SK-N-SH (cell line): ENCODE measurements at regions not wholly inside any gene's neighbourhood (a gene's known extent, or its start where the extent isn't known, plus 50 kb on each side); places are given as distances from the start of the nearest gene placed in this dataset.

ENCODE experiments used
- CTCF ChIA-PET: fragments of 300-600, 350-600 bp; formaldehyde crosslinking; extraction: SDS; loops from one replicate; lab custom pipeline; 2021; lab: Yijun Ruan, JAX
- POLR2A ChIA-PET: fragments of 350-600 bp; sonication (Branson Sonifier 250); formaldehyde crosslinking; extraction: SDS; loops from one replicate; lab custom pipeline; 2020; ENCODE audit warnings: antibody characterized with exemption, inconsistent platforms; lab: Yijun Ruan, JAX
- DNase-seq: peaks from one replicate; pipeline ENCODE4 v3.0.0; 2012
- H2AFZ ChIP-seq: fragments of 200-600 bp; sonication (generic); 2 replicates; pipeline ENCODE4 v1.8.1; 2016; ENCODE audit warnings: antibody characterized with exemption, mild to moderate bottlenecking, low read depth
- H3F3A ChIP-seq: fragments of 200-600 bp; sonication (generic); replicated peaks from 2 replicates; pipeline ENCODE3; 2016; ENCODE audit warnings: antibody characterized with exemption, mild to moderate bottlenecking; ENCODE audit not compliant: insufficient read depth
- H3K27ac ChIP-seq, 2 experiments: fragments of 200-500 bp in 1 of 2; fragments of 200-600 bp in 1 of 2; sonication (Bioruptor generic) in 1 of 2; sonication (generic), shearing (Covaris generic) in 1 of 2; 2 replicates each; pipeline versions ENCODE4 v1.5.1 to v1.6.1; 2014 to 2016; ENCODE audit warnings: low read depth in 2 of 2, inconsistent platforms in 1 of 2, low read length in 1 of 2, mild to moderate bottlenecking in 1 of 2, mixed read lengths in 1 of 2
- H3K27me3 ChIP-seq: fragments of 200-600 bp; sonication (generic), shearing (Covaris generic); 2 replicates; pipeline ENCODE4 v1.6.1; 2016; ENCODE audit warnings: mixed run types; ENCODE audit not compliant: insufficient read depth
- H3K36me3 ChIP-seq, 2 experiments: fragments of 200-500 bp in 1 of 2; fragments of 200-600 bp in 1 of 2; sonication (Bioruptor generic) in 1 of 2; sonication (generic) in 1 of 2; replicated peaks in 1 of 2; 2 replicates each; pipeline versions ENCODE3 to v1.5.1; 2014 to 2016; ENCODE audit warnings: low read length in 1 of 2, mild to moderate bottlenecking in 1 of 2; ENCODE audit not compliant: insufficient read depth in 2 of 2, control insufficient read depth in 1 of 2
- H3K4me1 ChIP-seq, 2 experiments: fragments of 200-500 bp in 1 of 2; fragments of 200-600 bp in 1 of 2; sonication (Bioruptor generic) in 1 of 2; sonication (generic), shearing (Covaris generic) in 1 of 2; 2 replicates each; pipeline versions ENCODE4 v1.5.1 to v1.6.1; 2014 to 2016; ENCODE audit warnings: low read depth in 1 of 2, low read length in 1 of 2, mixed run types in 1 of 2; ENCODE audit not compliant: insufficient read depth in 2 of 2, control insufficient read depth in 1 of 2
- H3K4me2 ChIP-seq: fragments of 200-600 bp; sonication (generic), shearing (Covaris generic); 2 replicates; pipeline ENCODE4 v1.6.1; 2017; ENCODE audit warnings: mixed run types
- H3K4me3 ChIP-seq, 2 experiments: fragments of 200-500 bp in 1 of 2; fragments of 200-600 bp in 1 of 2; sonication (Bioruptor generic) in 1 of 2; sonication (generic), shearing (Covaris generic) in 1 of 2; 2 replicates each; pipeline versions ENCODE4 v1.5.1 to v1.8.1; 2014 to 2016; ENCODE audit warnings: low read depth in 2 of 2, inconsistent platforms in 1 of 2, low read length in 1 of 2, mild to moderate bottlenecking in 1 of 2, mixed read lengths in 1 of 2, moderate library complexity in 1 of 2
- H3K79me2 ChIP-seq: fragments of 200-600 bp; sonication (generic); 2 replicates; pipeline ENCODE4 v1.8.1; 2017; ENCODE audit warnings: mild to moderate bottlenecking; ENCODE audit not compliant: insufficient read depth
- H3K9ac ChIP-seq: fragments of 200-600 bp; sonication (generic); 2 replicates; pipeline ENCODE4 v1.6.1; 2017; ENCODE audit warnings: mixed run types
- H3K9me2 ChIP-seq: fragments of 200-600 bp; sonication (generic); 2 replicates; pipeline ENCODE4 v1.6.1; 2017; ENCODE audit warnings: mixed run types
- H3K9me3 ChIP-seq: fragments of 200-600 bp; sonication (generic); 2 replicates; pipeline ENCODE4 v1.6.1; 2017; ENCODE audit warnings: mixed run types, mild to moderate bottlenecking, moderate library complexity
- H4K20me1 ChIP-seq: fragments of 200-600 bp; sonication (generic); 2 replicates; pipeline ENCODE4 v1.6.1; 2017; ENCODE audit warnings: mild to moderate bottlenecking, mixed run types; ENCODE audit not compliant: insufficient read depth
- ELF1 ChIP-seq: IDR thresholded peaks from 2 replicates; pipeline ENCODE4 v1.4.0; 2012
- EP300 ChIP-seq, 2 experiments: IDR thresholded peaks; 2 replicates each; pipeline versions ENCODE4 v1.4.0 to v1.6.1; 2012; ENCODE audit warnings: borderline replicate concordance in 1 of 2, low read depth in 1 of 2, low read length in 1 of 2
- EZH2phosphoT487 ChIP-seq: fragments of 200-600 bp; sonication (generic); IDR thresholded peaks from 2 replicates; pipeline ENCODE4 v1.6.1; 2017; ENCODE audit warnings: low read depth, mixed run types, mild to moderate bottlenecking, antibody characterized with exemption, moderate library complexity, borderline replicate concordance
- FOXJ3 ChIP-seq: sonication (generic); formaldehyde crosslinking; IDR thresholded peaks from 2 replicates; pipeline ENCODE4 v1.5.1; 2020; ENCODE audit warnings: mild to moderate bottlenecking, missing genetic modification reagents
- FOXM1 ChIP-seq: IDR thresholded peaks from 2 replicates; pipeline ENCODE4 v1.4.0; 2012; ENCODE audit warnings: low read depth, mild to moderate bottlenecking
- IRF3 ChIP-seq: fragments of 150-350 bp; IDR thresholded peaks from 2 replicates; pipeline ENCODE4 v1.6.1; 2016; ENCODE audit warnings: mild to moderate bottlenecking, low read depth, low read length
- MXI1 ChIP-seq: IDR thresholded peaks from 2 replicates; pipeline ENCODE4 v1.6.1; 2012; ENCODE audit warnings: mild to moderate bottlenecking, low read depth, low read length, improper control_type of control experiment
- NFIC ChIP-seq: IDR thresholded peaks from 2 replicates; pipeline ENCODE4 v1.4.0; 2012; ENCODE audit warnings: borderline replicate concordance
- POLR2AphosphoS5 ChIP-seq: IDR thresholded peaks from 2 replicates; pipeline ENCODE4 v1.6.1; 2012; ENCODE audit warnings: low read depth, low read length
- RFX5 ChIP-seq: IDR thresholded peaks from 2 replicates; pipeline ENCODE4 v1.6.1; 2012; ENCODE audit warnings: mild to moderate bottlenecking, improper control_type of control experiment, low read length
- RXRA ChIP-seq: IDR thresholded peaks from 2 replicates; pipeline ENCODE4 v1.4.0; 2012; ENCODE audit warnings: low read depth, mild to moderate bottlenecking, borderline replicate concordance
- TAF1 ChIP-seq: IDR thresholded peaks from 2 replicates; pipeline ENCODE4 v1.6.1; 2012; ENCODE audit warnings: low read depth, mild to moderate bottlenecking, low read length, moderate library complexity, borderline replicate concordance
- TCF12 ChIP-seq: IDR thresholded peaks from 2 replicates; pipeline ENCODE4 v1.4.0; 2012
- TEAD4 ChIP-seq: IDR thresholded peaks from 2 replicates; pipeline ENCODE4 v1.4.0; 2012; ENCODE audit warnings: mild to moderate bottlenecking, borderline replicate concordance; ENCODE audit not compliant: insufficient read depth
- YY1 ChIP-seq: IDR thresholded peaks from 2 replicates; pipeline ENCODE4 v1.4.0; 2012; ENCODE audit warnings: low read depth, mild to moderate bottlenecking
- WGBS: methylation state at CpG from one replicate; pipeline ENCODE4 v1.1.6; 2017; ENCODE audit warnings: low lambda C conversion rate; 5-methylcytosine and 5-hydroxymethylcytosine counted together
- TF ChIP-seq, protein P1 (sequence below): fragments of 200-600 bp; sonication (generic); IDR thresholded peaks from 2 replicates; pipeline ENCODE4 v1.6.1; 2017; ENCODE audit warnings: antibody characterized with exemption, mild to moderate bottlenecking, moderate library complexity
- TF ChIP-seq, protein P2 (sequence below): fragments of 150-350 bp; IDR thresholded peaks from 2 replicates; pipeline ENCODE4 v1.6.1; 2017; ENCODE audit warnings: antibody characterized with exemption, low read length, low read depth, borderline replicate concordance
- TF ChIP-seq, protein P3 (sequence below): IDR thresholded peaks from 2 replicates; pipeline ENCODE4 v1.4.0; 2012; ENCODE audit warnings: low read depth, borderline replicate concordance

DNA sequence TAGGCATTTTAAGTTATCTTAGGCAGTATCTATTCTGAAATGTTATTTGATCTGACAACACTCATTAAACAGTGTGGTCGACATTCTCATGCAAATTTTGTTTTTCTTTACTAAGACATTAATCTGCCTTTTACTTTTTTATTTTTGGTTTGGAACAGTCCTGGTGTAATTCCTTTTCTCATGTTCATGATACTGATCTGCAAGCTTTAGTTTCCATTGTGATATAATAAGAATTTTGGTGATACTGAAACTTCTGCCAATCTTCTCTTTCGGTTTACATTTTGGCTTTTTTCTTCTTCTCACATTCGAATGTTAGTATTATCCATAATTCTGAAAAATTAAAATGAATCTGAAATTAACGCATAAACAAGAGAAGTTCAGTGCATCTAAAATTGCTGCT lies 281.9 kb upstream of the MTPN start:
- WGBS: 22% methylated on average over 4 of the region's 4 CpGs
- Histone ChIP-seq H3F3A (no peaks in the 10 kb centered on the region), H3K4me2 (no peak overlapping the region), H3K27me3 (no peaks in the 10 kb centered on the region), H3K4me3 (no peak overlapping the region), H3K36me3 (no peaks in the 10 kb centered on the region), H3K4me1 (no peaks in the 10 kb centered on the region), H3K9me2 (no peaks in the 10 kb centered on the region), H3K9me3 (peaks cover 11% of the 10 kb centered on the region; the same call in 1 of the 2 replicates), H3K79me2 (no peaks in the 10 kb centered on the region), H2AFZ (no peak overlapping the region), H3K9ac (no peak overlapping the region), H4K20me1 (no peaks in the 10 kb centered on the region), H3K27ac (no peak overlapping the region)
- no peak for DNase-seq
- ChIA-PET CTCF (interaction anchor here (1.2 kb wide), 1 partner anchor 93 kb away, joined by 3 read pairs; no protein-coding TSS in a partner anchor), POLR2A (no interaction called here)
- TF ChIP-seq RXRA (no peak), EZH2phosphoT487 (no peak), ELF1 (no peak), MXI1 (no peak), TAF1 (no peak), TCF12 (no peak), YY1 (no peak), TEAD4 (no peak), IRF3 (no peak), EP300 (IDR thresholded peaks at IDR 0.05; ENCODE audit: borderline replicate concordance in 1 of 2, low read depth in 1 of 2, low read length in 1 of 2) (no peak), NFIC (no peak), FOXJ3 (CRISPR knock-in tag) (no peak), FOXM1 (no peak), RFX5 (no peak), POLR2AphosphoS5 (no peak)
- TF ChIP-seq, protein P1, sequence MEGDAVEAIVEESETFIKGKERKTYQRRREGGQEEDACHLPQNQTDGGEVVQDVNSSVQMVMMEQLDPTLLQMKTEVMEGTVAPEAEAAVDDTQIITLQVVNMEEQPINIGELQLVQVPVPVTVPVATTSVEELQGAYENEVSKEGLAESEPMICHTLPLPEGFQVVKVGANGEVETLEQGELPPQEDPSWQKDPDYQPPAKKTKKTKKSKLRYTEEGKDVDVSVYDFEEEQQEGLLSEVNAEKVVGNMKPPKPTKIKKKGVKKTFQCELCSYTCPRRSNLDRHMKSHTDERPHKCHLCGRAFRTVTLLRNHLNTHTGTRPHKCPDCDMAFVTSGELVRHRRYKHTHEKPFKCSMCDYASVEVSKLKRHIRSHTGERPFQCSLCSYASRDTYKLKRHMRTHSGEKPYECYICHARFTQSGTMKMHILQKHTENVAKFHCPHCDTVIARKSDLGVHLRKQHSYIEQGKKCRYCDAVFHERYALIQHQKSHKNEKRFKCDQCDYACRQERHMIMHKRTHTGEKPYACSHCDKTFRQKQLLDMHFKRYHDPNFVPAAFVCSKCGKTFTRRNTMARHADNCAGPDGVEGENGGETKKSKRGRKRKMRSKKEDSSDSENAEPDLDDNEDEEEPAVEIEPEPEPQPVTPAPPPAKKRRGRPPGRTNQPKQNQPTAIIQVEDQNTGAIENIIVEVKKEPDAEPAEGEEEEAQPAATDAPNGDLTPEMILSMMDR: no peak
- TF ChIP-seq, protein P2, sequence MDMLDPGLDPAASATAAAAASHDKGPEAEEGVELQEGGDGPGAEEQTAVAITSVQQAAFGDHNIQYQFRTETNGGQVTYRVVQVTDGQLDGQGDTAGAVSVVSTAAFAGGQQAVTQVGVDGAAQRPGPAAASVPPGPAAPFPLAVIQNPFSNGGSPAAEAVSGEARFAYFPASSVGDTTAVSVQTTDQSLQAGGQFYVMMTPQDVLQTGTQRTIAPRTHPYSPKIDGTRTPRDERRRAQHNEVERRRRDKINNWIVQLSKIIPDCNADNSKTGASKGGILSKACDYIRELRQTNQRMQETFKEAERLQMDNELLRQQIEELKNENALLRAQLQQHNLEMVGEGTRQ: no peak
- TF ChIP-seq, protein P3, sequence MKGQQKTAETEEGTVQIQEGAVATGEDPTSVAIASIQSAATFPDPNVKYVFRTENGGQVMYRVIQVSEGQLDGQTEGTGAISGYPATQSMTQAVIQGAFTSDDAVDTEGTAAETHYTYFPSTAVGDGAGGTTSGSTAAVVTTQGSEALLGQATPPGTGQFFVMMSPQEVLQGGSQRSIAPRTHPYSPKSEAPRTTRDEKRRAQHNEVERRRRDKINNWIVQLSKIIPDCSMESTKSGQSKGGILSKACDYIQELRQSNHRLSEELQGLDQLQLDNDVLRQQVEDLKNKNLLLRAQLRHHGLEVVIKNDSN: no peak
